Activated CD4-positive, CD25-positive, alpha-beta regulatory T cell treated with anti-CD3 and anti-CD28 coated beads, Interleukin-2, amount 50 U/mL, for 72 hours (primary cell): ENCODE measurements at regions not wholly inside any gene's neighbourhood (a gene's known extent, or its start where the extent isn't known, plus 50 kb on each side); places are given as distances from the start of the nearest gene placed in this dataset.
"Not testable (repeated sequence)": the region's sequence is repeated elsewhere in the genome, so short reads cannot be mapped to it uniquely, and the experiment has no call there.

Experiments
- DNase-seq: peaks from one replicate; pipeline ENCODE4 v3.0.0; 2021

DNA sequence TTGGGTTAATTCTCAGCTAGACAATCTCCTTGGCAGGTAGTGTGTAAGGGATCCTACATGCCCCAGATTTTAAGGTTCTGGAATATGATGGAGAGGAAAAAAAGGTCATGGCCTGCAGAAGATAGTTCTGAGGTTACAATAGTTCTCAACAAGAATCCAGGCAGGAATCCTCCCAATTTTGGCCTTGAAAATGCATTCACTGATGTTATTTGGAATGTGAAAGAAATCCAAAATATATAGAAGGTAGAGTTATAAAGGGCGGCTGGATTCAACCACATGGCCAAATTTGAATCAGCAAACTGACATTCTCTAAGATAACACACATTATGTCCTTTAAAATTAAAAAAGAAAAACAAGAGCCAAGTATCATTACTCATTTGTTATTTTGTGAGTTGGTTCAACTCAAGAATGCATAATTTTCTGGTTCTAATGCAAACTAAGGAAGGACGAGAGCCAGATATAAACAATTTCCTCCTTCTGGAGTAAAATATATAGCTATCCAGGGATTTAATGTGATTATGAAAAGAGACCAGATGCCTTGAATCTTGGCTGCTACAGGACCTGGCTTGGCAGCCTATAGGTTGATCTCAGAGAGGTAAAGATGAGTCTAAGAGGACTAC lies 177.0 kb upstream of the G2E3 start:
- DNase-seq: no peak

DNA sequence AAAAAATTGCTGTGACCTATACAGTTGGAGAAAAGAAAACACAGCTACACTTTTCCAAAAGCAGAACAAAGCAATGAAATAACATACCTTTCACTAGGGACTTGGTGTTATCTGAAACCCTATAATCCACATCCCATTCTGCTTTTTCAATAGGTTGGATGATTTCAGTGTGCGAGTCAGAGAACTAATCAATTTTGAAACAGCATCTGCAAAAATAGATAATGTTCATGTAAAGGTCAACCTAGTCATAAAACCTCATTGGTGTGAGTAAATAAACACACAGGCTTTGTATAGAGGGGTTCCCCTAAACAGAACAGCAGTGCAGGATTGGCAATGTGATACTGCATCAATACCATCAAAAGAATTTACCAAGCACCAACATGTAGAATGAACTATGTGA lies 173.0 kb upstream of the G2E3 start:
- DNase-seq: no peak

DNA sequence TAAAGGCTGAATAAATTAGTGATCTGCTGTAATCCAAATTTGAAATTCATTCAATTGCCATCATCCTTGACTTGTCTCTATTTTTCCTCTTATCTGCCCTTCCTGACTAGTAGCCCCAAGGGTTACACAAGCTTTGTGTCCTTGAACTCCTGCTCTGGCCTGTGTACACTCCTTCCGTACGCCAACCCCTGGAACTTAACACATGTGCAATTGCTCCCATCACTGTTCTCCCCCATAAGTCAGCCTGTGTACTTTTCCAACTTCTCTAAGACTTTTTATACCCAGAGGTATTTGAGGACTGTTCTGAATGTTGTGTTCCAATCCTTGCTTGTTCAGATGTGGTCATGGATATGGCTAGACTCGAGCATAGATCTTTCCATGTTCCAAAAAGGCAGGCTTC lies 171.1 kb upstream of the G2E3 start:
- no peak for DNase-seq

DNA sequence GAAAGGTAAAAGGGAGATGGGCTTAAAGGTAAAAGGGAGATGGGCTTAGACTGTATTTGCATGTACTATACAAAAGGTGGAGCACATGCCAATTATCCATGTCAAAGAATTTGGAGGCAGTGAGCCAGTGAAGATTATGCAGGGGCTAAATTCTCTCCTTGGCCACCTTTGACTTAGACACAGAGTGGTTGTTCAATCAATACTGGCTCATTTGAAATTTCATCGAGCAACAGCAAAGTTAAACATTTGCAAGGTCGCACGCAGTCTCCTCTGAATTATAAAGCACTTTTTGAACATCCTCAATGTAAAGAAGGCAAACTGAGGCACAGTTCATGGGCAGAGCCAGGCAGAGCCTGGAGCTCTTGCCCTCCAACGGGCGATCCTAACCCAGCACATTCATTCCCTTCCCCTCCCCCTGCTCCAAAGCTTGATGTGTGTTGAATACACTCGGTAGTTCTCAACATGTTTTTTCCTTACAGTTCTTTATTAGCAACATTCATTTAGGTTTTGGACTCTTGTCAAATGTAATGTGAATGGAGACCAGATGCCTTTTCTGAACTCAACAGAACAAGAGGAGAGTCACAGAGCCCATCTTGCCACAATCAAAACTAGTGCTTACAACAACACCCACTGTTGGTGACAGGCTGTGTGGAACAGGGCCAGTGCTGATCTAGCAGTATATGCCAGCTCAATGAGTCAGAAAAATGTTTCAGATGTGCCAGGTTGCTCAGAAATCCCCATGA lies 169.7 kb upstream of the G2E3 start:
- DNase-seq: no peak

DNA sequence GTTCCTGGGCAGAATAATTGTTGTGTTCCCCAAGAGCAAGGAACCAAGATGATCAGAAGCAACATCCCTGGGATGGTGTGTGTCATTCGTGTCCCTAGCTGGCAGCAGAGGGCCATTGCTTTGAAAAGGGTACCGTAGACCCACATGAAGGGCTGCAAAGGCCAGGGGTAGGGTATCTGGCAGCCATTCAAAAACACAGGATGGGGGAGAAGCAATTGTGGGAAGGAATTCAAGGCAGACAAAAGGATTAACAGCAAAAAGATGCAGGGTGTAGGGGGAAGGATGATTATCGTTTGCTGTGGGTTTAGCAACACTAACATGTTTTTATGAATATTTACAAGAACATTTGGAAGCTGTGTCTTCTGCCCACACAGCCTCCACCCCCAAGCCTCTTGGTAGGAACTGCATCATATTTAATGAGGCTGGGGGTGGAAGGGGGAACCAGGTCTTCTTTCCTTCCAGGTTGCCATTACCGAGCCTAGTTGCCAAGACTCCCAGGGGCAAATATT lies 169.0 kb upstream of the G2E3 start:
- DNase-seq: no peak

DNA sequence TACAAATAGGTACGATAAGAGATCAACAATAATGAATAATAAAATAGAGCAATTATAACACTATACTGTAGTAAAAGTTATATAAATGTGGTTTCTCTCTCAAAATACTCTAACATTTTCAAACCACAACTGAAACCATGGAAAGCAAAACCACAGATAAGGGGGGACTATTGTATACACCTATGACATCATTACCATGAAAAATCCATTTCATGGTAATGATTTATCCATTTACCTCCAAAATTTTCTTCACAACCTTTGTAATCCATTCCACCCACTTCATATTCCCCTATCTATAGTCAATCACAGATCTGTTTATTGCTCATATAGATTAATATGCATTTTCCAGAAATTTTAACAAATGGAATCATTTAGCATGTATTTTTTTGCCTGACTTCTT lies 163.9 kb upstream of the G2E3 start:
- DNase-seq: no peak

DNA sequence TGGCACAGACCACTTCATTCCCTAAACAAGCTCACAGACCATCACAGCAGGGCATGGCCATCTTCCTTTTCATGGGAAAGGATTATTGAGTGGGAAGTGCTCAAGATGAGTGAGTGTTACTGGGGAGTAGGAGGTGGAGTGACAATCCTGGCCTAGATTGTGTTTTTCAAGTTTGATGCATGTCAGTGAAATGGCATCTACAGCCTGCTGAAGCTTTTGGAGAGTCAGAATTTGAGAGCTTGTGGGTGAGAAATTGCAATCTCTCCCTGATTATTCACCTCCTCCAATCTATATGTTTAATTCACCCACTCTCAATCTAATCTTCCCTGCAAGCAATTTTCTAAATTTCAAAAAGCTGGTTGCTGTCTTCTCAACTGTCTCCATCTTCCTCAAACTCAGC lies 156.1 kb upstream of the G2E3 start:
- DNase-seq: no peak

DNA sequence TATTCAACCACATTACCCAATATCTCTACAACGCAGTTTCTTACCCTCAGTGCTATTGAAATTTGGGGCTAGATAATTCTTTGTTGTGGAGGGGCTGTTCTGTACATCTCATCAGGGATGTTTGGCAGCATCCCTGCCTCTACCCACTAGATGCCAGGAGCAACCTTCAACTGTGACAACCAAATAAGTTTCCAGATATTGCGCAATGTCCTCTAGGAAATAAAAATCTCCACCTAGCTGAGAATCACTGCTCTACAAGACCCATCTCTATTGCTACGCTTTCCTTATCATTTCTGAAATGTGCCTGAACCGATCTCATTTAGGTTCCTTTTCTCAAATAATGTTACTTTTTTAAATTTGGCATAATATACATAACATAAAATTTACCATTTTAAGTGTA lies 155.2 kb upstream of the G2E3 start:
- no peak for DNase-seq

DNA sequence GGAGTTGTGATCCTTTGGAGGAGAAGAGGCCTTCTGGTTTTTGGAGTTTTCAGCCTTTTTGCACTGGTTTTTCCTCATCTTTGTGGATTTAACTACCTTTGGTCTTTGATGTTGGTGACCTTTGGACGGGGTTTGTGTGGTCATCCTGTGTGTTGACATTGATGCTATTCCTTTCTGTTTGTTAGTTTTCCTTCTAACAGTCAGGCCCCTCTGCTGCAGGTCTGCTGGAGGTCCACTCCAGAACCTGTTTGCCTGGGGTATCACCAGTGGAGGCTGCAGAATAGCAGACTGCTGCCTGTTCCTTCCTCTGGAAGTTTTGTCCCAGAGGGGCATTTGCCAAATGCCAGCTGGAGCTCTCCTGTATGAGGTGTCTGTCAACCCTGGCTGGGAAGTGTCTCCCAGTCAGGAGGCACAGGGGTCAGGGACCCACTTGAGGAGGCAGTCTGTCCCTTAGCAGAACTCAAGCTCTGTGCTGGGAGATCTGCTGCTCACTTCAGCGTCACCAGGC lies 149.4 kb upstream of the G2E3 start:
- DNase-seq: not testable (repeated sequence)

DNA sequence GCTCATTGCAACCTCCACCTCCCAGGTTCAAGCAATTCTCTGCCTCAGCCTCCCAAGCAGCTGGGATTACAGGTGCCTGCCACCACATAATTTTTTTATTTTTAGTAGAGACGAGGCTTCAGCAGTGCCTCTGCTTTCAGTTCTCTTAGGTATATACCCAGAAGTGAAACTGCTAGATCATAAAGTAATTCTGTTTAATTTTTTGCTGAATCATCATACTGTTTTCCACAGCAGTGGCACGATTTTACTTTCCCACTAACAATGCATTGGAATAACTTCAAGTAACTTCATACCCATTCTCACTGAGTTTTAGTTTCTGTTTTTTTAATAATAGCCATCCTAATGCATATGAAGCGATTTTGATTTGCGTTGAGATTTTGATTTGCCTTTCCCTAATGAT lies 148.0 kb upstream of the G2E3 start:
- DNase-seq: no peak

DNA sequence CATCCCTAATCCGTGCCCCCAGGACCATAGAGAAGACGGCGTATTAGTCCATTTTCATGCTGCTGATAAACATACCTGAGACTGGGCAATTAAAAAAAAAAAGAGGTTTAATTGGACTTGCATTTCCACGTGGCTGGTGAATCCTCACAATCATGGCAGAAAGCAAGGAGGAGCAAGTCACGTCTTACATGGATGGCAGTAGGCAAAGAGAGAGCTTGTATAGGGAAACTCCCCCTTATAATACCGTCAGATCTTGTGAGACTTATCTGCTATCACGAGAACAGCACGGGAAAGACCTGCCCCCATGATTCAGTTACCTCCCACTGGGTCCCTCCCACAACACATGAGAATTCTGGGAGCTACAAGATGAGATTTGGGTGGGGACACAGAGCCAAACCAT lies 145.8 kb upstream of the G2E3 start:
- DNase-seq: not testable (repeated sequence)

DNA sequence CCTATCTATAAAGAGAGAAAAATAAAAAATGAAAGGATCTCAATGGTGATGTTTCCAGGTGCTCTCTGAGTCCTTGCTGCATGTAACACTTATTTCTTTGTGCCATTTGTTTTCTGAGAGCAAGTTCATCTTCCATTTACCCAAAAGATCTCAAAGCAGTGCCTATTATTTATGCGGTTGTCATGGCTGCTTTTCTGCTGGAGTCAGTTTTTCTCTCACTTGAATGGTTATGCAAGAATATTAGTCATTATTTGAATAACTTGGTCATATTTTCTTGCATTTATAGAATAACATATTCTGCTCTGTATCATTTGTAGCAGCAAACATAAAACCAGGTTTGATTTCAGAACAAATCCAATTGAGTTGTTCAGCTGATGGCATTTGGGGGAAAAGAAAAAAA lies 141.8 kb upstream of the G2E3 start:
- no peak for DNase-seq

DNA sequence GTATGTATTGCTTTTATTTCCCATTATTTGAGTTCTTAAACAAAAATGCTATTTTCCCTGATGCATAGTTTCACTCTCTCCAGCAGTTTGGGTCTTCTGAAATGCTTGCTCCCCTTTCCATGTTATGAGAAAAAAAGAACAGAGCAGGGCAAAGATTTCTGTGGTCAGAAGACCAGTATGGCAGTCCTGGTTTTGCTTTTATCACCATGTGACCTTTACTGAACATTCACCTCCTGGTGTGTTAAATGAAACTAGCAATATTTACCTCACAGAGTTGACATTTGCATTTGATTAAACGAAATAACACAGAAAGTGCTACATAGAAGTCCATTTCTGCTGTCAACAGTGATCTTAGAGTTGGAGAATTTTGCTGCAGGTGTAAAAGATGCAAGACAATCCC lies 141.0 kb upstream of the G2E3 start:
- DNase-seq: no peak

DNA sequence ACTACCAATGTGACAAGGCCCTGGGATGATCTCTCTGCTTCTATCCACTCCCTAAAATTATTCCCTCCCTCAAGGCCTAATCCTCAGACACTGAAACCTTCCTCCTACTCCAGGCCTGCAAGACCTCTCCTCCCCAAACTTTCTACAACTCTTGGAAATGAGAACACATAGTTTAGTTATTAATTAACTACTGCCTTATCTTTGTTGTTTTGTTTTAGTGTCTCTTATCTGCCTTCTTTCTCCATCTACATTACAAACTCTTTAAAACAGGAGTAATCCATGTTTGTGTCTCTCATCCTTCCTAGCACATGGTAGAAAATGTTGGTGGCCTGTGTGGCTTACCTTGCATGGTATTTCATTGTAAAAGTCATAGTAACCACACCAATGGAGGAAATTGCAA lies 139.9 kb upstream of the G2E3 start:
- no peak for DNase-seq

DNA sequence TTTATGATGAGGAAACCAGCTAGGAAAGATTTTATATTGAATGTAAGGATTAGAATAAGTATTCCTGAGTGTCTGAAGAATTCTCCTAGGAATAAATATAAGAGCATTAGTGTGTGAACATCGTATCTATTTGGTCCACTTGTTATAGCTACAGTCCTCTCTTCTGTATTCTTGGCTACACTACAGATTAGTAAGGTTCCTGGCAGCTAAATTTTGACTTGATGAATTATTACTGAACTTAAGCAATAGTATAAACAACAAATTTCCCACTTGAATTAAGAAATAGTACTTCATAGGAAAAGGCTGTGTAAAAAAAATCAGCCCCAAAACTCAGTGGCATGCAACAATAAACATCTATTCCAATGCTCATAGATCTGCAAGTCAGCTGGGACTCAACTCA lies 138.4 kb upstream of the G2E3 start:
- DNase-seq: no peak

DNA sequence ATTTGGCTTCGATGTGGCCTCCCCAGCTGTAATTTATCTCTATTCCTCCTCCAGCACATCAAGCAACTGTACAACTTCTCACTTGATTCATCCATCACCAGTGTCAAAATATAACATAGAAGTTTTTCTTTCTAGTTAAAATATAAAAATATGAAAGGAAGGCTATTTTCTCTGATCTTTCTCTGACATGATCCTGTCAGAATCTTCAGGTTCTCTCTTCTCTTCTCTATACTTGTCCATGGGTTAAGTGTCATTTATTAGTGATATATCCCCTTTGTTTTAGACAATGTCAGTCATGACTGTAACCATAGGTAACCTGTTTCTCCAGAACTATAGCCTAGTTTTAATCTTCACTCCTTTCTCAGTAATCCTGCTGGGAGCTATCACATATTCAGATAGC lies 132.5 kb upstream of the G2E3 start:
- no peak for DNase-seq

DNA sequence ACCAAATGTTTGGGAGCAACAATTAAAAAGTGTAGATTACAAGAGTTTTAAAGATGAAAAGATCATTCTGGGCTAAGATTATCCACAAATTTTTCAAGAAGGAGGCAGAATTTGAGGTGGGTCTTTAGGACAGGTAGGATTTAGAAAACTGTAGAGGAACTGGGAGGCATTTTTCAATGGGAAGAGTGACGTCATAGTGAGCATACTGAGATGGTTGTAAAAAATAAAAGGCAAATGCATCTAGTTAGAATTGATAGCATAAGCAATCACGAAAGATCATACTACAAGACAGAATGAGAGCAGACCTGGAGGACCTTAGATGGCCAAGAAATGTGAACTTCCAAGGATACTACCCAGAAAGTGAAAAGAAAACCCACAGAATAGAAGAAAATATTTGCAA lies 131.6 kb upstream of the G2E3 start:
- no peak for DNase-seq

DNA sequence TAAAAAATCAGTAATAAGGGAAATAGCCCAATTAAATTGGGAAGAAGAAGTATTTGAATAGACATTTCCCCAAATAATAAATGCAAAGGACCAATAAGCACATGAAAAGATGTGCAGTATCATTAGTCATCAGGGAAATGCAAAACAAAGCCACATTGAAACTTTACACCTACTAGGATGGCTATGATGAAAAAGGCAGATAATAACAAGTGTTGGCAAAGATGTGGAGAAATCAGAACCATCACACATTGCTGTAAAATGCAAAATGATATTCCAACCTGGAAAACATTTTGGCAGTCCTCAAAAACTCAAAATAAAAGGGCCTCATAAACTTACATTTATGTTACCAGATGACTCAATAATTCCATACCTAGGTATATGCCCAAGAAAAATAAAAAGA lies 131.1 kb upstream of the G2E3 start:
- no peak for DNase-seq

DNA sequence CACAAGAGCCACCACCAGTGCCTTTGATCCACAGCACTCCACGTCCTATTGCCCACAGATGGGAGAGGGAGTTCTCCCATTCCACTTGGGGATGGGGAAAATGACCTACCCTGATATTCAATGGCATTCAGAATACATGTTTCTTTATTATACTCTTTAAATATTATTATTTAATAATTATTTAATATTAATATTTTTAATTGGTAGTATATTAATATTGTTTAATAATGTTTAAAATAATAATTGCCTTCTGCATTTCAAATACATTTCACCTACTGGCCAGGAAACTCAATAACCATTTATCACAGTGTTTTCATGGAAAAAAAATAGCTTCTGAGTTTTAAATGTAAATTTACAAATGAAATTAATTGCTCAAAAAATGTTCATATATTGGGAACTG lies 127.4 kb upstream of the G2E3 start:
- no peak for DNase-seq

DNA sequence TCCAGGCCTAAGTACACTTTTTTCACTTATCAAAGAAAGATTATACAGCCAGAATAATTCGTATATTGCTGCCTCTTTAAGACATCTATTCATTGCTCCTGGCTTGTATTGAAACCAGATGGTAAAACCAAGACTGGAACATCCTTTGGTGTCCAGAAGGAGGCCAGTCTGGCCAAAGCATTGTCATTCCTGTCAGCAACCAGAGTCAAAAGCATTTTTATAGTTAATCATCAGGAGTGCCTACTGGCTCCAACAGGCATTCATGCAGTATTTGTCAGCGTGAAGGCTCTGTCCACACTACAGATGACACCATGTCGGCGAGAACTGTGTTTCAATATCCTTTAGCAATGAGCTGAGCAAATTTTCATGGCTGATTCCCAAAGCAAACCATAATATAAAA lies 118.0 kb upstream of the G2E3 start:
- DNase-seq: no peak

DNA sequence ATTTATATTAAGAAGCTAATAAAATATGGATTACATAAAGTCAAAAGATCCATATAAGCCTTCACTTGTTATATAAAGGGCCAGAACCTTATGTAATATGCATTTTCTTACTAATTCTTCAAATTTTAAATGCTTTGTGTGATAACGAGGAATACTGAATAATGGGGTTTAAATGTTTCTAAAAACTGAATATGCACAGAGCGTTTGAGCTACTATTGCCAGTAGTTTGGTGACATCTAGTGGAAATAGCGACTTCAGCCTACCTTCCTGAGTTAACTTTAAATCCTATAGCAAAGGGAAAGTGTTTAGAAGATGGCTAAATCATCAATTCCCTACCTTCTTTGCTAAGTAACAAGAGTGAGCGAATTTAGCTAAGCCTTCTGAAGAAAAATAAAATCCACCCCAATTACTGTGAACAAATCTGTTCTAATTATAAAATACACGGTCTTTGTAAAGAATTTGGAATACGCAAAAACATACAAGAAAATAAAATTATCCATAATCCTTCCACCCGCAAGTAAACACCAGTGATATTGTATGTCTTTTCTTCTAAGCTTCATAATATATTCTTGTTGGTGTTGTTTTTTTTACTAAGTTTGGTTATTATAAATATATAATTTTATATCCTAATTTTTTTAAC lies 115.5 kb upstream of the G2E3 start:
- no peak for DNase-seq

DNA sequence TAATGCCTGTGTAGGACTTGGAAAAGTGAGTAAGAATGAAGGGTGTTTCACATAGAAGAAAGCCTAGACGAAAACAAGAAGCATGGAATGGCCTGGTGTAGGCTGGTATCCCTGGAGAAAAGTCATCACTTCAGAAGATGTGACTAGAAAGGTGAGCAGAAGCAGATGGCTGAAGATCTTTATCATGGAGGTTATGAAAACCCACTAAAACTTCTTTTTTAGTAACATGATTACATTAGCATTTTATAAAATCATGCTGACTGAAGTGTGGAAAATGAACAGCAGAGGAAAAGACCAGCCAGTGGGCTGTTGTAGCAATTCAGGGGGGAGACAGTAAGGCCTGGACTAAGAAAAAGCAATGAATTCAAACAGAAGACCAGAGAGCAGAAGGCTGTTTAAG lies 114.5 kb upstream of the G2E3 start:
- DNase-seq: no peak

DNA sequence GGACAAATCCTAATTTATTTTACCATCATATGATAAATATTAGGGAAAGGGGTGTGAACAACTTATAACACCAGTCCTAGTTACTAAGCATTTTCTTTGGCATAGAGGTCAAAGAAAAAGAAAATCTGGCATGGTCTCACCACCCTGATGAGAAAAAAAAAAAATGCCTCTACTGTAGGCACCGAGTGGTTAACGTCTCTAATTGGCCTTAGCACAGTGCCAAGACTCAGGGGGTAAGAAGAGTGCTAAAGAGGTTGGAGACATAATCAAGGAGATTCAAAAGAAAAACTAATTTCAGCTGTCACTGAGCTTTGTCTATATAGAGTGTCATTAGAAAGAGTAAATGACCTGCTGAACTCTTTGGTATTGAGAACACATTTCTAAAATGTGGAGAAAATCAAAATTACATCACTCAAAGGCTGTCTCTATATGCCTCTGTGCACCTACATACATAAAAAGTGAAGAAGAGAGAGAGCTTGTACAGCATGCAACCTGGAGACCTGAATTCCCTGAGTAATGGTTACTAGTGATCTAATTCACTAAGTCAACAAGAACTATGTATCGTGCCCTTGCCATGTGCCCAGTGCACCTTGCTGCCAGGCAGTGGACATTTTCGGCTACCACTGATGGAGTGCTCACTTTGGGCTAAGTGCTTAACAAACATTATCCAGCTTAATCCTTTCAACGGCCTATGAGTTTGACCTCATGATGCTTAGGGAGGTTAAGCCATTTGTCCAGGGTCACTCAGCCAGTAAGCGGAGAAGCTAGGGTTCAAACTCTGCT lies 113.8 kb upstream of the G2E3 start:
- DNase-seq: no peak
